ENCODE measurements at regions not wholly inside any gene's neighbourhood (a gene's known extent, or its start where the extent isn't known, plus 50 kb on each side); places are given as distances from the start of the nearest gene placed in this dataset.
A peak's percentile ranks its signal among the peaks of the same experiment; 100 is the strongest.
"Not testable (repeated sequence)": the region's sequence is repeated elsewhere in the genome, so short reads cannot be mapped to it uniquely, and the experiment has no call there.

DNA sequence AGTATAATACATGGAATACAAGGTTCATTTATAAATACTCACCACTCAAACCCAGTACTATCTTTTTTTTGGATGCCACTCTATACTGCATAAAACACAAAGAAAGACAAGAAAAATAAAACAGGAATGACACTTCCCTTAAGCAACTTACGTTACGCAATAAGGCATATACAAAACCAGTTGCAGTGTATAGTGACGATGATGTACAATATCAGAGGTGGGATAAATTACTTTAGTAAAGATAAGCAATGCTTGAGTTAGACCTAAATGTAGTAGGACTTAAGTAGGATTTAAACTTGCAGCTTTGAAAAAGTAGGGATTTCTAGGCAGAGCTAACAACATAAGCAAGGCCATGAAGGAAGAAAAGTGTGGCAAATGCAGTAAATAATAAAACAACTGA, 374.9 kb downstream of the SPRY2 start:
- DNase-seq, result no peak

- DNase-seq, result no peak
These were observed 394.4 kb downstream of the SPRY2 start for GRCh38 chr13:79946556-79946955.

- DNase-seq, result no peak
These were observed 397.4 kb downstream of the SPRY2 start for GRCh38 chr13:79943346-79944023.

DNA sequence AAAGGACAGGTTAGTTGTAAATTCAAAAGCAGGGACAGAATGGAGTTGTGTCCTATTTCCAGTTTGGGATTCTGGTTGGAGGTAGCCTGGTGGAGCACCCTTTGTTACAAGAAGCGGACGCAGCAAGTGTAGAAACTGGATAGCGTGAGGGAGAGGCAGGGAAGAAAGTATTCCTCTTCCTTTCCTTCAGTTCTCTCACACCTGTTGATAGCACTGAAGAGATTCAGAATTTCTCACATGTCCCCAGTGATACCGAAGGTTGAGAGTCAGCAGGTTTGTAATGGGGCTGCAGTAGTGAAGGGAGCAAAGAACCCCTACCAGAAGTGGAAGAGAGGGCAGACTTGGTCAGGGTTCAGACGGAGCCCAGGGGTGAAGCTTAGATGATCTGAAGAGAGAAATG, 399.2 kb downstream of the SPRY2 start:
- no peak for DNase-seq

GRCh38 chr13:79939689-79940088, 401.2 kb downstream of the SPRY2 start:
- no peak for DNase-seq

GRCh38 chr13:79937771-79938216, 403.1 kb downstream of the SPRY2 start:
- DNase-seq, result no peak

DNA sequence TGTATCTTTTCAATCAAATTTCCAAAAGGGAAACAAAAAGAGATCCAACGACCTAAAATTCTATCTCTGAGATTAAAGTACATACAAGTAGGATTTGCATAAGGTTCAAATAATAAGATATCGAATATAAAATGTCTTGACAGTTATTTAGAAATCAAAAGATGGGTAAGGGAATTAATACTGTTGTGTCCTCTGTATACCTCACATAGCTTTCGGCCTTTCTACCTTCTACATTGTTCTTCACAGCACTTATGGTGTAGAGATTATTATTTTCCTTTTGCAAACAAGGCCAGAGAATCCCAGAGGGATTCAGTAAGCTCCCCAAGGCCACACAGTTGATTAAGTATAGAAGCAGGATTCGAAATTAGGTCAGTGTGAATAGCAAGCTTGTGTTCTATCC, 403.6 kb downstream of the SPRY2 start:
- DNase-seq, result no peak

- DNase-seq, result peak; percentile 39
These were observed 404.4 kb downstream of the SPRY2 start for GRCh38 chr13:79936368-79937136.

DNA sequence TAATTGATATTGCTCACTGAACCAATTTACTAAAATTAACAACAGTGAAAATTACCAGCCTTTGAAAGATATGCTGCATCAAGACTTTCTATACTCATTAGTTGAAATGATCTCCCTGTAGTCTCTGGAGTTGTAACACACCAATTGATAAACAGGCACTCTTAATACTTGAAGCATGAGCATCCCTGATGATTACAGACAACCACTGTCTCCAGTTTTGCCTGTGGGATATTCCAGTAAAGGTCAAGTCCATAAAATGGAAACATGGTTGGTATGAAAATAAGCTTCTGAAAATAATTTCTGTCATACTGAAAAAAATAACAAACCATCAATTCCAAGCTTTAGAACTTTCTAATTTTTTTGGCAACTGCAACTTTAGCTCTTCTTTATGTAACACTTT, 405.8 kb downstream of the SPRY2 start:
- no peak for DNase-seq

DNA sequence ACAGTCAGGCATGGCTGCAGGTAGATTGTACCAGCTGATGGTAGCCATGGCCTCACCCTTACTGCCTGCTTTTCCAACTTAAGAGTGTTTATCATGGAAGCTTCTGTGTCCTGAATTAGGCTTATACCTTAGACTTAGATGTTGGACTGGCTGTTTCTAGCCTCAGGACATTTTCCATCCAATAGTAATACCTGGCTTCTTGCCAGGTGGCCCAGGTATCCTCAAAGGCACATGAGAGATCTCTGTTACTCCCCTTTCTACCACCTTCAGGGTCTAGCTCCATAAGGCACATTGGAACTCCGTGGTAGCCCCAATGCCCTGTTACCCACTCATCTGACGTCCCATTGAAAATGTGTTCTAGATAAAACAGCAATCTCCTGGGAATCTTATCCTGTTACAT, 407.5 kb downstream of the SPRY2 start:
- DNase-seq, result no peak

DNA sequence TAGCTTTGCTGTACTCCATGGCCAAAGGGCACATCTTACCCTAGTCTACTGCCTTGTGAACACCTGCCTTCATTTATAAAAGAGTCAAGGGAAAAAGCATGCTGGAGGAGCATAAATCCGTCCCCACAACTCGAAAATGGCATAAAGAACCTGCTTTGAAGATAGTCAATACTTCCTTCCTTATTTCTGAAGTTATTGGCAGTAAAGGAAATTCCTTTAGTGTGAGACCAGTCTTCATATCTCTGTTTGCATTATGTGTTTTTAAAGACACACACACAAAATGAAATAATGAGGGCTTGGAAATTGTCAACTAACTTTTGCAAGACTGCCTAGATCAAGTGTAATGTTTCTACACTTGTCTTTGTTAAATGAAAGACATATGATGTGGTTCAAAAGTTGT, 408.4 kb downstream of the SPRY2 start:
- no peak for DNase-seq

DNA sequence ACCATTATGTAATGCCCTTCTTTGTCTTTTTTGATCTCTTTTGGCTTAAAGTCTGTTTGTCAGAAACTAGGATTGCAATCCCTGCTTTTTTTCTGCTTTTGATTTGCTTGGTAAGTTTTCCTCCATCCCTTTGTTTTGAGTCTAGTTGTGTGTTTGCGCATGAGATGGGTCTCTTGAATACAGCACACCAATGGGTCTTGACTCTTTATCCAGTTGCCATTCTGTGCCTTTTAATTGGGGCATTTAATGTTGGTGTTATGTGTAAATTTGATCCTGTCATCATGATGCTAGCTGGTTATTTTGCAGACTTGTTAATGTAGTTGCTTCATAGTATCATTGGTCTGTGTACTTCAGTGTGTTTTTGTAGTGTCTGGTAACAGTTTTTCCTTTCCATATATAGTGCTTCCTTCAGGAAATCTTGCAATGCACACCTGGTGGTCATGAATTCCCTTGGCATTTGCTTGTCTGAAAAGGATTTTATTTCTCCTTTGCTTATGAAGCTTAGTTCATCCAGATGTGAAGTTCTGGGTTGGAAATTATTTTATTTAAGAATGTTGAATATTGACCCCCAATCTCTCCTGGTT, 416.9 kb downstream of the SPRY2 start:
- not testable (repeated sequence) for DNase-seq

GRCh38 chr13:79919091-79919490, 421.8 kb downstream of the SPRY2 start:
- no peak for DNase-seq

- DNase-seq, result no peak
These were observed 422.3 kb downstream of the SPRY2 start for GRCh38 chr13:79918620-79919019.

- no peak for DNase-seq
These were observed 423.3 kb downstream of the SPRY2 start for GRCh38 chr13:79917628-79918027.

- DNase-seq, result no peak
These were observed 425.7 kb downstream of the SPRY2 start for GRCh38 chr13:79915114-79915811.

- no peak for DNase-seq
These were observed 427.6 kb downstream of the SPRY2 start for GRCh38 chr13:79913141-79913827.

- no peak for DNase-seq
These were observed 428.5 kb downstream of the SPRY2 start for GRCh38 chr13:79912403-79912802.

- no peak for DNase-seq
These were observed 429.9 kb downstream of the SPRY2 start for GRCh38 chr13:79910875-79911540.

DNA sequence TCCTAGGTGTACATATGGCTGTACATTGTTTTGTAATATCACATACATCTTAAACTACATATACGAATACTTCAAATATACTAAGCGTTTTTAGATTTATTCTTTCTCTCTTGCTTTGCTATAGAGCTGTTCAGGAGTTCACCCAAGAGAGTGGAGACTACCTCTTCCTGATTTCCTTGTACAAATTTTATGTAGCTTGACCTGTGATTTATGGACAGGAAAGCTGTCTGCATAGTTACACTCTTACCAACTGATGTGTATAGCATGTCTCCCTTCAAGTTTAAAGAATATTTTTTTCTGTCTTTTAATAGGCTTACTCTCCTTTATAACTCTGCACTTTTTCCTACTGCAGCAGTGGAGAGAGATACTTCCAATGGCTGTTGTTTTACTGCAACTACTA, 428.7 kb downstream of the NDFIP2 start:
- no peak for DNase-seq

GRCh38 chr13:79908381-79908780, 427.4 kb downstream of the NDFIP2 start:
- DNase-seq, result no peak

DNA sequence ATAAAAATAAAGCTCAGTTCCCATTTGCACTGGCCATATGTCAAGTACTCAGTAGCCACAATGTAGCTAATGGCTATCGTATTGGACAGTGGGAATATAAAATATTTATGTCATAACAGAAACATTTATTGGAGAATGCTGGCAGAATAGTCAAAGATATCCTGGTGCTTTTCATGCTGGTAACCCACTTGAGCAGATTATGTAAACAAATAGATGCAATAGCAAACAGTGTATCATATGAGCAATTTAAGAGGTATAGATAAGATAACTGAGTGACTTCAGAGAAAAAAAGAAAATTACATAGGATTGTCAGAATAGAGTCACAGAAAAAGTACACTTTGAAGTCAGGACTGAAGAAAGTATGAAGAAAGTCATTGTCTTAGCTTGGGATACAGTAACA, 426.6 kb downstream of the NDFIP2 start:
- DNase-seq, result no peak
